Uterus (tissue), 2 donors: ENCODE measurements at regions not wholly inside any gene's neighbourhood (a gene's known extent, or its start where the extent isn't known, plus 50 kb on each side); places are given as distances from the start of the nearest gene placed in this dataset.

ENCODE experiments used
- POLR2A ChIP-seq, 2 donors: fragments of 450-650 bp; IDR thresholded peaks; one replicate each; pipeline ENCODE4 v1.6.1; 2016; ENCODE audit warnings: antibody characterized with exemption in 2 of 2, mild to moderate bottlenecking in 1 of 2, moderate library complexity in 1 of 2
- TF ChIP-seq, protein P1 (sequence below), 4 experiments: fragments of 200-600 bp in 2 of 4; fragments of 450-650 bp in 2 of 4; sonication (generic) in 2 of 4; IDR thresholded peaks; one replicate each; pipeline ENCODE4 v1.5.1; 2016 to 2019; ENCODE audit warnings: antibody characterized with exemption in 4 of 4, mild to moderate bottlenecking in 2 of 4, moderate library complexity in 1 of 4

DNA sequence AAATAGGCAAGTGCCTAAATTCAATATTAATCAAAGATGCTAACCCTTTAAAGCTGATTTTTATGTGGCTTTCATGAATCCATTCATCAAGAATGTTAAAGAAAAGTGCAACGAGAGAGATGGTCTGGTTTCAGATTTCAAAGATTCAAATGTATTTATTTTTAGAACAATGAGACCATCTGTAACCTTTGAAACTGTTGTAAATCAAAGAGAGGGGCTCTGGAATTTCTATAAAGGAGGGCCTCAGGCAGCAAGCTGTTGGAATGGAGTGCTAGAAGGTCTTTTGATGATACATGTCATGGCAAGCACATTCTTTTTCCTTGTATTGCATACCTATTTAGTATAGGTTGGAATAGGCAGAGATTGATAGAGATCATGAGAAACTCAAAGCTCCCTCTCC, 433.0 kb downstream of the LRIG3 start:
- TF ChIP-seq, protein P1, sequence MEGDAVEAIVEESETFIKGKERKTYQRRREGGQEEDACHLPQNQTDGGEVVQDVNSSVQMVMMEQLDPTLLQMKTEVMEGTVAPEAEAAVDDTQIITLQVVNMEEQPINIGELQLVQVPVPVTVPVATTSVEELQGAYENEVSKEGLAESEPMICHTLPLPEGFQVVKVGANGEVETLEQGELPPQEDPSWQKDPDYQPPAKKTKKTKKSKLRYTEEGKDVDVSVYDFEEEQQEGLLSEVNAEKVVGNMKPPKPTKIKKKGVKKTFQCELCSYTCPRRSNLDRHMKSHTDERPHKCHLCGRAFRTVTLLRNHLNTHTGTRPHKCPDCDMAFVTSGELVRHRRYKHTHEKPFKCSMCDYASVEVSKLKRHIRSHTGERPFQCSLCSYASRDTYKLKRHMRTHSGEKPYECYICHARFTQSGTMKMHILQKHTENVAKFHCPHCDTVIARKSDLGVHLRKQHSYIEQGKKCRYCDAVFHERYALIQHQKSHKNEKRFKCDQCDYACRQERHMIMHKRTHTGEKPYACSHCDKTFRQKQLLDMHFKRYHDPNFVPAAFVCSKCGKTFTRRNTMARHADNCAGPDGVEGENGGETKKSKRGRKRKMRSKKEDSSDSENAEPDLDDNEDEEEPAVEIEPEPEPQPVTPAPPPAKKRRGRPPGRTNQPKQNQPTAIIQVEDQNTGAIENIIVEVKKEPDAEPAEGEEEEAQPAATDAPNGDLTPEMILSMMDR (IDR thresholded peaks at IDR 0.05): no peak
- no peak for TF ChIP-seq POLR2A (IDR thresholded peaks at IDR 0.05)
